Tibial artery (tissue), 4 donors: ENCODE measurements at regions not wholly inside any gene's neighbourhood (a gene's known extent, or its start where the extent isn't known, plus 50 kb on each side); places are given as distances from the start of the nearest gene placed in this dataset.

Experiments used
- DNase-seq, 2 donors: peaks; one replicate each; pipeline ENCODE4 v3.0.0-alpha.2; 2019
- H3K27ac ChIP-seq, 2 donors: fragments of 200-600 bp; sonication (generic) in 1 of 2; 1 replicate in 1 of 2; 2 replicates in 1 of 2; pipeline ENCODE4 v1.5.1; 2018 to 2019; ENCODE audit warnings: mild to moderate bottlenecking in 1 of 2
- H3K27me3 ChIP-seq, 2 donors: fragments of 200-600 bp; sonication (generic) in 1 of 2; one replicate each; pipeline versions ENCODE4 v1.5.1 to v1.6.0; 2016 to 2019
- H3K36me3 ChIP-seq, 3 donors: fragments of 200-600 bp; sonication (generic) in 2 of 3; one replicate each; pipeline ENCODE4 v1.5.1; 2016 to 2019; ENCODE audit warnings: mild to moderate bottlenecking in 2 of 3
- H3K4me1 ChIP-seq, 4 donors: fragments of 200-600 bp; sonication (generic) in 2 of 4; 1 replicate in 3 of 4; 2 replicates in 1 of 4; pipeline ENCODE4 v1.5.1; 2016 to 2019
- H3K4me3 ChIP-seq, 2 donors: fragments of 200-600 bp; sonication (generic) in 1 of 2; 1 replicate in 1 of 2; 2 replicates in 1 of 2; pipeline ENCODE4 v1.5.1; 2018 to 2019; ENCODE audit warnings: mild to moderate bottlenecking in 2 of 2
- H3K9me3 ChIP-seq, 3 donors: fragments of 200-600 bp; sonication (generic) in 1 of 3; one replicate each; pipeline ENCODE4 v1.5.1; 2016 to 2019
- intact Hi-C: fragments of 100-400 bp; cut with DNase I; formaldehyde crosslinking; loops from one replicate; pipeline ENCODE4 v1.15.0; 2023; ENCODE audit warnings: low total_unique reads
- TF ChIP-seq, protein P1 (sequence below), 2 experiments: fragments of 200-600 bp in 1 of 2; fragments of 450-650 bp in 1 of 2; IDR thresholded peaks; one replicate each; pipeline ENCODE4 v1.5.1; 2017 to 2019; ENCODE audit warnings: antibody characterized with exemption in 2 of 2, mild to moderate bottlenecking in 1 of 2, moderate library complexity in 1 of 2

- no peaks in the 10 kb centered on the region for H3K27me3 ChIP-seq
- no peak overlapping the region for H3K4me3 ChIP-seq
- intact Hi-C loops: no loop called here
- H3K9me3 ChIP-seq: no peaks in the 10 kb centered on the region
- DNase-seq: no peak
- H3K4me1 ChIP-seq: no peaks in the 10 kb centered on the region
- TF ChIP-seq, protein P1, sequence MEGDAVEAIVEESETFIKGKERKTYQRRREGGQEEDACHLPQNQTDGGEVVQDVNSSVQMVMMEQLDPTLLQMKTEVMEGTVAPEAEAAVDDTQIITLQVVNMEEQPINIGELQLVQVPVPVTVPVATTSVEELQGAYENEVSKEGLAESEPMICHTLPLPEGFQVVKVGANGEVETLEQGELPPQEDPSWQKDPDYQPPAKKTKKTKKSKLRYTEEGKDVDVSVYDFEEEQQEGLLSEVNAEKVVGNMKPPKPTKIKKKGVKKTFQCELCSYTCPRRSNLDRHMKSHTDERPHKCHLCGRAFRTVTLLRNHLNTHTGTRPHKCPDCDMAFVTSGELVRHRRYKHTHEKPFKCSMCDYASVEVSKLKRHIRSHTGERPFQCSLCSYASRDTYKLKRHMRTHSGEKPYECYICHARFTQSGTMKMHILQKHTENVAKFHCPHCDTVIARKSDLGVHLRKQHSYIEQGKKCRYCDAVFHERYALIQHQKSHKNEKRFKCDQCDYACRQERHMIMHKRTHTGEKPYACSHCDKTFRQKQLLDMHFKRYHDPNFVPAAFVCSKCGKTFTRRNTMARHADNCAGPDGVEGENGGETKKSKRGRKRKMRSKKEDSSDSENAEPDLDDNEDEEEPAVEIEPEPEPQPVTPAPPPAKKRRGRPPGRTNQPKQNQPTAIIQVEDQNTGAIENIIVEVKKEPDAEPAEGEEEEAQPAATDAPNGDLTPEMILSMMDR (IDR thresholded peaks at IDR 0.05): no peak
- H3K27ac ChIP-seq: no peak overlapping the region
- no peaks in the 10 kb centered on the region for H3K36me3 ChIP-seq
Observed at GRCh38 chr2:8405334-8405733, 276.5 kb upstream of the ID2 start.

GRCh38 chr2:8406271-8406670 is 275.6 kb upstream of the ID2 start:
- no peak for DNase-seq
- Histone ChIP-seq H3K36me3 (no peaks in the 10 kb centered on the region), H3K4me3 (no peak overlapping the region), H3K4me1 (no peaks in the 10 kb centered on the region), H3K27me3 (no peaks in the 10 kb centered on the region), H3K9me3 (no peaks in the 10 kb centered on the region), H3K27ac (no peak overlapping the region)
- intact Hi-C loops: no loop called here
- TF ChIP-seq, protein P1 (IDR thresholded peaks at IDR 0.05): no peak

- TF ChIP-seq, protein P1 (IDR thresholded peaks at IDR 0.05): no peak
- intact Hi-C loops: no loop called here
- Histone ChIP-seq H3K9me3 (no peaks in the 10 kb centered on the region), H3K36me3 (no peaks in the 10 kb centered on the region), H3K4me3 (no peak overlapping the region), H3K27ac (no peak overlapping the region), H3K27me3 (no peaks in the 10 kb centered on the region), H3K4me1 (peaks cover 0 to 7% (median 3%) of the 10 kb centered on the region in 4 donors)
- no peak for DNase-seq
Observed at GRCh38 chr2:8407332-8407731, 274.5 kb upstream of the ID2 start.

- TF ChIP-seq, protein P1 (IDR thresholded peaks at IDR 0.05): no peak
- Histone ChIP-seq H3K4me3 (no peak overlapping the region), H3K4me1 (peaks cover 0 to 15% (median 4%) of the 10 kb centered on the region in 4 donors), H3K36me3 (no peaks in the 10 kb centered on the region), H3K27ac (no peak overlapping the region), H3K27me3 (no peaks in the 10 kb centered on the region), H3K9me3 (no peaks in the 10 kb centered on the region)
- intact Hi-C loops: no loop called here
- no peak for DNase-seq
Observed at GRCh38 chr2:8408560-8409460, 273.0 kb upstream of the ID2 start.

DNA sequence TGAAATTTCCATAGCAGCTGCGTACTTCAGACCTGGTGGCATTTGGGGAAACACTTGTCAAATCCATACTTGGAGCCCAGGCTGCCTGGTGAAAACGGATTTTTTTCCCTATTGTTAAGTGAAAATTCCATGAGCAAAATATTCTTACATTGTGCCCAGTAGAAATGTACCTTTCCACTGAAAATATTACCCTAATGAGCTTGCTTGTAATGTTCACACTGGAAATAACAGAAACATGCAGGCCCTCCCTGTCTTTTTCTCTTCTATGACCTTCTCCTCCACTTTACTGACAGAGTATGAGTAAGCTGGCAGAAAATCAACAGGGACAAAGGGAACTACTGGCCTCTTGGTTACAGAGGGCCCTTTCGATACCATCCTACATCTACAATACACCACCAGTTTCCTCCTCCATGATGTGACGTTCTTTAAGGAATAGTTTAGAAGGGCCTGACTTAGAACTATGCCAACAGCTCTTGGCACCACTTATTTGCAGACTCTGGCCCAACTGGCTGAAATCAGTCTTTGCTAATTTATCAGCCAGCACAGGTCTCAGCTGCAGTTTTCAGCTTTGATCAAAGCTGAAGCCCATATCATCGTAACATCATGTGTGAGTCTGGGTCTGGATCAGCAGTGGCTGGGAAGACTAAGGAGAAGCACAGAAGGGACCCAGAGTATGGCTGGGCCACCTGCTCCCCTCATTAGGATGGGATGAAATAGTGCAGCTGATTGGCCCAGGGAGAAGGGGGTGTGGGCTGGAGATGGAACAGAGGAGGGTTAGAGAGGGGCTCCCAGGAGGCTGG is 272.2 kb upstream of the ID2 start:
- Histone ChIP-seq H3K4me3 (no peak overlapping the region), H3K27ac (no peak overlapping the region), H3K9me3 (no peaks in the 10 kb centered on the region), H3K36me3 (no peaks in the 10 kb centered on the region), H3K27me3 (no peaks in the 10 kb centered on the region), H3K4me1 (peaks cover 0 to 15% (median 4%) of the 10 kb centered on the region in 4 donors)
- no peak for DNase-seq
- intact Hi-C loops: no loop called here
- TF ChIP-seq, protein P1 (IDR thresholded peaks at IDR 0.05): no peak
